Epithelial cell of proximal tubule (primary cell): ENCODE measurements at regions not wholly inside any gene's neighbourhood (a gene's known extent, or its start where the extent isn't known, plus 50 kb on each side); places are given as distances from the start of the nearest gene placed in this dataset.
"Not testable (repeated sequence)": the region's sequence is repeated elsewhere in the genome, so short reads cannot be mapped to it uniquely, and the experiment has no call there.

ENCODE experiments used
- DNase-seq: peaks from one replicate; pipeline ENCODE4 v3.0.0-alpha.2; 2011; ENCODE audit warnings: low read depth
- H3K4me3 ChIP-seq: 2 replicates; pipeline ENCODE4 v1.5.1; 2011; ENCODE audit warnings: low read depth, mild to moderate bottlenecking, low read length
- CTCF ChIP-seq: conservative IDR thresholded peaks from 2 replicates; pipeline ENCODE4 v1.5.1; 2012; ENCODE audit warnings: low read depth, mild to moderate bottlenecking, low read length

GRCh38 chr13:72565893-72566292 is 161.5 kb downstream of the MZT1 start:
- peak; percentile 73 for TF ChIP-seq CTCF
- no peak for DNase-seq
- no peak overlapping the region for H3K4me3 ChIP-seq

- TF ChIP-seq CTCF, result no peak
- H3K4me3 ChIP-seq, result no peak overlapping the region
- no peak for DNase-seq
Observed at GRCh38 chr13:72562686-72563085, 164.7 kb downstream of the MZT1 start.

- TF ChIP-seq CTCF, result no peak
- no peak for DNase-seq
- H3K4me3 ChIP-seq, result no peak overlapping the region
Observed at GRCh38 chr13:72561791-72562190, 165.6 kb downstream of the MZT1 start.

GRCh38 chr13:72559716-72560115 is 167.7 kb downstream of the MZT1 start:
- H3K4me3 ChIP-seq, result no peak overlapping the region
- no peak for DNase-seq
- TF ChIP-seq CTCF, result no peak

- no peak for DNase-seq
- no peak overlapping the region for H3K4me3 ChIP-seq
- TF ChIP-seq CTCF, result no peak
Observed at GRCh38 chr13:72556945-72557344, 170.5 kb downstream of the MZT1 start.

- H3K4me3 ChIP-seq, result no peak overlapping the region
- DNase-seq, result no peak
- no peak for TF ChIP-seq CTCF
Observed at GRCh38 chr13:72555601-72556000, 171.8 kb downstream of the MZT1 start.

- no peak for TF ChIP-seq CTCF
- no peak for DNase-seq
- no peak overlapping the region for H3K4me3 ChIP-seq
Observed at GRCh38 chr13:72552731-72553130, 174.7 kb downstream of the MZT1 start.

- DNase-seq, H3K4me3 ChIP-seq: not testable (repeated sequence)
Observed at GRCh38 chr13:72545895-72546294, 181.5 kb downstream of the MZT1 start.
